Activated naive CD8-positive, alpha-beta T cell treated with anti-CD3 and anti-CD28 coated beads, Interleukin-2, amount 10 ng/mL, durations not matched to agents 7 days and 5 days (primary cell): ENCODE measurements at regions not wholly inside any gene's neighbourhood (a gene's known extent, or its start where the extent isn't known, plus 50 kb on each side); places are given as distances from the start of the nearest gene placed in this dataset.

Experiments used
- ATAC-seq: fragments of 150-1000 bp; cut with Tn5 transposase; one replicate; pipeline ENCODE4 v1.10.0; 2021; ENCODE audit warnings: low read depth, moderate library complexity
- POLR2A ChIA-PET: fragments of 350-600 bp; sonication (Branson Sonifier 250); formaldehyde crosslinking; loops from one replicate; lab custom pipeline; 2021; ENCODE audit warnings: antibody characterized with exemption; lab: Charles Lee
- DNase-seq: peaks from one replicate; pipeline ENCODE4 v3.0.0; 2021
- H3K27ac Mint-ChIP-seq: one replicate; pipeline ENCODE4 v1.8.0; 2022; ENCODE audit warnings: mild to moderate bottlenecking, mixed read lengths
- H3K27me3 Mint-ChIP-seq: one replicate; pipeline ENCODE4 v1.8.0; 2022; ENCODE audit warnings: mild to moderate bottlenecking, moderate library complexity, mixed read lengths
- H3K36me3 Mint-ChIP-seq: one replicate; pipeline ENCODE4 v1.8.0; 2021; ENCODE audit warnings: mild to moderate bottlenecking, mixed read lengths
- H3K4me1 Mint-ChIP-seq: one replicate; pipeline ENCODE4 v1.8.0; 2021; ENCODE audit warnings: mixed read lengths
- H3K4me3 Mint-ChIP-seq: one replicate; pipeline ENCODE4 v1.8.0; 2022; ENCODE audit warnings: mild to moderate bottlenecking, moderate library complexity, mixed read lengths
- H3K9me3 Mint-ChIP-seq: one replicate; pipeline ENCODE4 v1.8.0; 2021; ENCODE audit warnings: mixed read lengths

DNA sequence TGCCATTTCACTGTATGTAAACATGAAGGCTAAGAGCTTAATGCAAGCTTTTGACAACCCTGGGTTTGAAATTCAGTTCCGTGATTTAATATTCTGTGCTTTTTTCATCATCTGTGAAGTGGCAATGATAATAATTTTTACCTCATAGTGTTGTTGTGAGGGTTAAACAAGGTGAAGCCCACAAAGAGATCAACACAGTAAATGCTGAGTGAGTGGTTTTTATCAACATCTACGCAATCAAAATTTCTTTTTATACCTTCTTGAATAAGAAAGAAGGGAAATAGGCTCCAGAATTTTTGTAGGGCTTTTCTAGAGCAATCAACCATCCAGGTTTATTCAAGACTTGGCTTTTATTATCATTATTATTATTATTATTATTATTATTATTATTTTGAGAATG, 490.8 kb downstream of the SOX5 start:
- POLR2A ChIA-PET = no interaction called here

DNA sequence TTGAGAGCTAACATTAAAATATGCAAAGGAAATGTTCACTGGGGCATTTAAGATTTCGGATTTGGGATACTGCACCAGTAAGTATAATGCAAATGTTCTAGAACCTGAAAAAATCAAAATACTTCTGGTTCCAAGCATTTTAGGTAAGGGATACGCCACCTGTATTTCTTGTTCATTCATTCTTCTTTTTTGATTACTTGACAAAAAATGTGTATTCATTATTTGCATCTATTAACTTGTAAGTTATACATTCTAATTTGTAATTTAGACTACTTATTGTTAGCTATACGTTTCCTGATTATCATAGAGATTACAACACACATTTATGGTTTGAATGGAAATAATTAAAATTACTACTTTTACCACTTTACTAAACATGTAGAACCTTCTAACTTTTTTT, 486.9 kb downstream of the SOX5 start:
- H3K36me3 Mint-ChIP-seq = no peaks in the 10 kb centered on the region
- POLR2A ChIA-PET = no interaction called here

More for the DNA sequence above, 490.8 kb downstream of the SOX5 start:
- Mint-ChIP-seq H3K36me3 (no peaks in the 10 kb centered on the region), H3K27ac (no peak overlapping the region), H3K4me3 (no peak overlapping the region), H3K27me3 (no peaks in the 10 kb centered on the region), H3K9me3 (peaks cover 4% of the 10 kb centered on the region), H3K4me1 (no peaks in the 10 kb centered on the region)
- ATAC-seq = no peak
- no peak for DNase-seq

GRCh38 chr12:23463172-23463571, 486.3 kb downstream of the SOX5 start:
- Mint-ChIP-seq H3K27ac (no peak overlapping the region), H3K4me3 (no peak overlapping the region), H3K27me3 (no peaks in the 10 kb centered on the region), H3K4me1 (no peaks in the 10 kb centered on the region), H3K36me3 (no peaks in the 10 kb centered on the region), H3K9me3 (peaks cover 18% of the 10 kb centered on the region)
- POLR2A ChIA-PET = no interaction called here
- DNase-seq = no peak
- ATAC-seq = no peak

More for the DNA sequence above, 486.9 kb downstream of the SOX5 start:
- H3K4me1 Mint-ChIP-seq = no peaks in the 10 kb centered on the region
- H3K27me3 Mint-ChIP-seq = no peaks in the 10 kb centered on the region
- H3K27ac Mint-ChIP-seq = no peak overlapping the region
- ATAC-seq (no peak), DNase-seq (no peak)
- H3K9me3 Mint-ChIP-seq = peaks cover 13% of the 10 kb centered on the region
- no peak overlapping the region for H3K4me3 Mint-ChIP-seq

- H3K4me3 Mint-ChIP-seq = no peak overlapping the region
- H3K36me3 Mint-ChIP-seq = no peaks in the 10 kb centered on the region
- no peak overlapping the region for H3K27ac Mint-ChIP-seq
- POLR2A ChIA-PET = no interaction called here
- peaks cover 18% of the 10 kb centered on the region for H3K9me3 Mint-ChIP-seq
- DNase-seq (no peak), ATAC-seq (no peak)
- no peaks in the 10 kb centered on the region for H3K4me1 Mint-ChIP-seq
- no peaks in the 10 kb centered on the region for H3K27me3 Mint-ChIP-seq
Observed at GRCh38 chr12:23464241-23464812, 485.1 kb downstream of the SOX5 start.

DNA sequence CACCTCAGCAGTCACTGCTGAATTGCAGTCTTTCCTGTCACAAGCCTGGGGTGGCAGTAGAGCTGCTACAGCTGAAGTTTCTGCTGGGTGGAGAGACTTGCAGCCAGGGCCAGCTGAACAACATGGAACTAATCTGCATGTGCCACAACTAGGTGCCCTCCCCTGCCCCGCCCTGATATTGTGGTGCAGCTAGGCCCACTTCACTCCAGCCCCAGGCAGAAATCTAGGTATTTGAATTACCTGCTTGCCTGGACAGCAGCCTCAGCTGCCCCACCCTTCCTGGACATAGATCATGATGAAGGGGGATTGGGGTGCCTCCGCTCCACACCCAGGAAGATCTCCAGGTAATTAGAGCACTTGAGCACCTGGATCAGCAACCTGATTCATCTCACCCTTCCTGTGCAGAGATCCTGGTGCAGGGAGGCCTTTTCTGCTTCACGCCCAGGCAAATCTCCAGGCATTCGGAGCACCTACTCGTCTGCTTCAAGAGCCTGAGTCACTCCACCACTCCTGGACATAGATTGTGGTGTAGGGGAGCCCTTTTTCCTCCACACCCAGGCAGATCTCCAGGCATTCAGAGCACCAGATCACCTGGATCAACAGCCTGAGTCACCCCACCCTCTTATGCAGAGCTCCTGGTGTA, 477.0 kb downstream of the SOX5 start:
- peaks cover 10% of the 10 kb centered on the region for H3K9me3 Mint-ChIP-seq
- DNase-seq (no peak), ATAC-seq (no peak)
- H3K36me3 Mint-ChIP-seq = no peaks in the 10 kb centered on the region
- H3K4me1 Mint-ChIP-seq = no peaks in the 10 kb centered on the region
- no peak overlapping the region for H3K27ac Mint-ChIP-seq
- H3K27me3 Mint-ChIP-seq = peaks cover 1% of the 10 kb centered on the region
- H3K4me3 Mint-ChIP-seq = no peak overlapping the region
- POLR2A ChIA-PET = no interaction called here

- ATAC-seq = no peak
- POLR2A ChIA-PET = no interaction called here
- no peak for DNase-seq
- Mint-ChIP-seq H3K4me1 (no peaks in the 10 kb centered on the region), H3K27ac (no peak overlapping the region), H3K9me3 (peaks cover 6% of the 10 kb centered on the region), H3K36me3 (no peaks in the 10 kb centered on the region), H3K27me3 (peaks cover 1% of the 10 kb centered on the region), H3K4me3 (no peak overlapping the region)
Observed at GRCh38 chr12:23473071-23473470, 476.4 kb downstream of the SOX5 start.

DNA sequence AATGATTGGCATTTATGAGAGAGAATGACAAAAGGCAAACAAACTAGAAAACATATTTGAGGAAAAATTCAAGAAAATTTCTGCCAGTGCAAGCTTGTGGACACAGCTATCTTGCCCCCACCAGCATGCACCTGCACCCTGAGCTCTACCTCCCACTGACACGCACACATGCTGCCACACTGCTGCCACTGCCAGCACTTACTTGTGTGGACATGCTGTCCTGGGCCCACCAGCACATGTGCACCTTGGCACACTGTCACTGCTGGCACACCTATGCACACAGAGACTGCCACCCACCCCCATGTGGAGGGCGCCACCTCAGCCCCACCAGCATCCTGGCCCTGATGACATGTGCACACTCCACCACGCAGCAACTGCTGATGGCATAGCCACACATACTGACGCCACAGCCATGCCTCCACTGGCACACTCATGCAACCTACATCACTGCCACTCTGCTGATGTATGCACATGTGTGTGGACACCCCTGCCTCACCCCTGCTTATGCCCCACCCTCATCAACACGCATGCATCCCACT, 475.0 kb downstream of the SOX5 start:
- DNase-seq (no peak), ATAC-seq (no peak)
- POLR2A ChIA-PET = no interaction called here
- Mint-ChIP-seq H3K9me3 (peaks cover 9% of the 10 kb centered on the region), H3K27me3 (peaks cover 1% of the 10 kb centered on the region), H3K27ac (no peak overlapping the region), H3K36me3 (no peaks in the 10 kb centered on the region), H3K4me3 (no peak overlapping the region), H3K4me1 (no peaks in the 10 kb centered on the region)
